Calu3 (cell line): ENCODE measurements at regions not wholly inside any gene's neighbourhood (a gene's known extent, or its start where the extent isn't known, plus 50 kb on each side); places are given as distances from the start of the nearest gene placed in this dataset.

Experiments
- BruUV-seq: library from RNA; stranded (reverse); fragments of 400-500 nt; replicated peaks from 2 replicates; lab custom pipeline; 2021; lab: Mats Ljungman, UMichigan
- CTCF ChIA-PET: fragments of 300-600 bp; sonication (Branson Sonifier 250); formaldehyde crosslinking; loops from one replicate; lab custom pipeline; 2022; ENCODE audit warnings: antibody characterized with exemption; lab: Charles Lee
- DNase-seq: peaks from one replicate; pipeline ENCODE4 v3.0.0; 2022
- H3K27ac Mint-ChIP-seq: one replicate; pipeline ENCODE4 v1.8.0; 2022; ENCODE audit warnings: mixed read lengths; ENCODE audit not compliant: unreplicated experiment
- H3K27me3 Mint-ChIP-seq: one replicate; pipeline ENCODE4 v1.8.0; 2022; ENCODE audit warnings: mixed read lengths; ENCODE audit not compliant: unreplicated experiment
- H3K36me3 Mint-ChIP-seq: one replicate; pipeline ENCODE4 v1.8.0; 2022; ENCODE audit warnings: mild to moderate bottlenecking, moderate library complexity, mixed read lengths; ENCODE audit not compliant: insufficient read depth, unreplicated experiment
- H3K4me1 Mint-ChIP-seq: one replicate; pipeline ENCODE4 v1.8.0; 2022; ENCODE audit warnings: mild to moderate bottlenecking, low read depth, mixed read lengths; ENCODE audit not compliant: unreplicated experiment
- H3K4me3 Mint-ChIP-seq: one replicate; pipeline ENCODE4 v1.8.0; 2022; ENCODE audit warnings: mild to moderate bottlenecking, low read depth, moderate library complexity, mixed read lengths; ENCODE audit not compliant: unreplicated experiment
- H3K9me3 Mint-ChIP-seq: one replicate; pipeline ENCODE4 v1.8.0; 2022; ENCODE audit warnings: low read depth, mixed read lengths; ENCODE audit not compliant: unreplicated experiment
- intact Hi-C: fragments of 100-400 bp; cut with micrococcal nuclease; formaldehyde crosslinking; loops from one replicate; pipeline ENCODE4 v1.10.0; 2022; ENCODE audit not compliant: unreplicated experiment
- TF ChIP-seq, protein P1 (sequence below): fragments of 200-600 bp; IDR thresholded peaks from one replicate; pipeline ENCODE4 v1.8.0; 2022; ENCODE audit warnings: antibody characterized with exemption; ENCODE audit not compliant: unreplicated experiment

GRCh38 chr2:45093663-45094062 lies 84.4 kb upstream of the SIX2 start:
- H3K9me3 Mint-ChIP-seq, result no peaks in the 10 kb centered on the region
- no peaks in the 10 kb centered on the region for H3K36me3 Mint-ChIP-seq
- BruUV-seq, result no TSS peak
- no peak overlapping the region for H3K27ac Mint-ChIP-seq
- no peak for DNase-seq
- TF ChIP-seq, protein P1, sequence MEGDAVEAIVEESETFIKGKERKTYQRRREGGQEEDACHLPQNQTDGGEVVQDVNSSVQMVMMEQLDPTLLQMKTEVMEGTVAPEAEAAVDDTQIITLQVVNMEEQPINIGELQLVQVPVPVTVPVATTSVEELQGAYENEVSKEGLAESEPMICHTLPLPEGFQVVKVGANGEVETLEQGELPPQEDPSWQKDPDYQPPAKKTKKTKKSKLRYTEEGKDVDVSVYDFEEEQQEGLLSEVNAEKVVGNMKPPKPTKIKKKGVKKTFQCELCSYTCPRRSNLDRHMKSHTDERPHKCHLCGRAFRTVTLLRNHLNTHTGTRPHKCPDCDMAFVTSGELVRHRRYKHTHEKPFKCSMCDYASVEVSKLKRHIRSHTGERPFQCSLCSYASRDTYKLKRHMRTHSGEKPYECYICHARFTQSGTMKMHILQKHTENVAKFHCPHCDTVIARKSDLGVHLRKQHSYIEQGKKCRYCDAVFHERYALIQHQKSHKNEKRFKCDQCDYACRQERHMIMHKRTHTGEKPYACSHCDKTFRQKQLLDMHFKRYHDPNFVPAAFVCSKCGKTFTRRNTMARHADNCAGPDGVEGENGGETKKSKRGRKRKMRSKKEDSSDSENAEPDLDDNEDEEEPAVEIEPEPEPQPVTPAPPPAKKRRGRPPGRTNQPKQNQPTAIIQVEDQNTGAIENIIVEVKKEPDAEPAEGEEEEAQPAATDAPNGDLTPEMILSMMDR, result no peak
- H3K4me1 Mint-ChIP-seq, result no peaks in the 10 kb centered on the region
- intact Hi-C loops, result no loop called here
- CTCF ChIA-PET, result no interaction called here
- H3K4me3 Mint-ChIP-seq, result no peak overlapping the region
- H3K27me3 Mint-ChIP-seq, result peaks cover 18% of the 10 kb centered on the region

DNA sequence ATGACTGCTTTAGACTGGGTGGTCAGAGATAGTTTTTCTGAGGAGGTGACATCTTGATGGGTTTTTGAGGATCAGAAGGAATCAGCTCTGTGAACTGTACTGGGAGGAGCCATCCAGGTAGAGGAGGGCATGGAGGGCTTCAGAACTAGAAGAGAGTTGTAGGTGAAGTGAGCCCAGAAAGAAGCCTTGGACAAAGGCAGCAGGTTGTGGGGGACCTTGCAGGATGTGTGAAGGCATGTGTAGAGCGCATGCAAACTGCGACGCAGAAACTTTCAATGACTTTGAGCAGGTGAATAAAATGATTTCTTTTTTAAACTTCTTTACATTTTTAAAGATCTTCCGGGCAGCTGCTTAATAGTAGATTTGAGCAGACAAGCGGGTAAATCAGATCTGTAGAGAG lies 83.9 kb upstream of the SIX2 start:
- no peaks in the 10 kb centered on the region for H3K9me3 Mint-ChIP-seq
- H3K36me3 Mint-ChIP-seq, result no peaks in the 10 kb centered on the region
- H3K4me3 Mint-ChIP-seq, result no peak overlapping the region
- intact Hi-C loops, result no loop called here
- H3K27me3 Mint-ChIP-seq, result peaks cover 18% of the 10 kb centered on the region
- H3K4me1 Mint-ChIP-seq, result no peaks in the 10 kb centered on the region
- CTCF ChIA-PET, result no interaction called here
- DNase-seq, result no peak
- no TSS peak for BruUV-seq
- no peak overlapping the region for H3K27ac Mint-ChIP-seq
- TF ChIP-seq, protein P1, result no peak

DNA sequence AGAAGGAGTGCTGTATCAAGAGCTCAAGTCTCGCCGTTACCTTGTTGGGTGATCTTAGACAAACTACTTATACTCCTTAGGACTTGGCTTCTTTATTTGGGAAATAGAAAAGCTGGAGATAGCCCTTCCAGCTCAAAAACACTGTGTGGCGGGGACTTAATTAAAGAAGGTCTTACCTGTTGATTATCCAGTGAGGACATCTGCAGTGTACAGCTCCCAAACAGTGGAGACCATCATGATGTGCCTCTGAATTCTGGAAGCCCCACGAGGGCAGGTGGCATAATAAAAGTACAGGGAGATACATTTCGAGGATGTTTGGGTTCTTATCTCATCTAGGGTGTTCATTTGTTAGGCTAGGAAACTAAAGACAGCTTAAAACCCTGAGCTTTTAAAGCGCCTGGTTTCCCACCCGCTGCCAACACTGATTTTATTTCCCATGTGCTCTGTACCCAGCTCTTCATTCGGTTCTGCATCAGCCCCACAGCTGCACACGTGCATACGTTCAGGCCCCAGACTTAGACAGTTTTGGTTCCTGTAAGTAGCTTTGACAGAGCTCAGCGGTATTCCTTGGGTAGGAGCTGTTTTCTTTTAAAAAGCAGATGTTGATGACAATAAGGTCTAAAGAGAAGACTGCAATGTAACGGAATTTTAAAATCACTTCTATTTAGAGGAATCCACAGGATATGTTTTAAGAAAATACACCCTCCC lies 80.5 kb upstream of the SIX2 start:
- no TSS peak for BruUV-seq
- Mint-ChIP-seq H3K4me1 (no peaks in the 10 kb centered on the region), H3K27ac (no peak overlapping the region), H3K27me3 (peaks cover 18% of the 10 kb centered on the region), H3K4me3 (no peak overlapping the region), H3K36me3 (no peaks in the 10 kb centered on the region), H3K9me3 (no peaks in the 10 kb centered on the region)
- no peak for DNase-seq
- TF ChIP-seq, protein P1, result no peak
- intact Hi-C loops, result no loop called here
- CTCF ChIA-PET, result interaction anchor here (0.6 kb wide), 1 partner anchor 118 kb away, joined by 5 read pairs; no protein-coding TSS in a partner anchor

DNA sequence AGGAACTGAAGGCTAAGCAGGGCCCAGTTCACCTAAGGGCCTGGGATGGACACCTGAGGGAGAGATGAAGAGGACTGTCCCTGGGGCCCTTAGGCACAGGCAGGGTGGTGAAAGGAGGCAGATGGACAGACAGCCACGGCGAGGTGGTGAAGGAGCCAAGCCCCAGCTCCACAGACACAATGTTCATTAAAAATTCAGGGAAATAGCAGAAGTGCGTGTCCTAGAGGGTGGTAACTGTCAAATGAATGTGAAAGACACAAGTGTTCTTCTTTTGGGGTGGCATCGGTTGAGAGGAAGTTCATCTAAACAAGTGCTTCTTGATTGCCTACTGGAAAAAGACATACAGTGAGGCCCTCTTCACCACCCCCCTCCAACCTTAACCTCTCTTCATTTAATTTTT lies 76.2 kb upstream of the SIX2 start:
- TF ChIP-seq, protein P1, result no peak
- intact Hi-C loops, result no loop called here
- BruUV-seq, result no TSS peak
- H3K27me3 Mint-ChIP-seq, result no peaks in the 10 kb centered on the region
- H3K27ac Mint-ChIP-seq, result no peak overlapping the region
- H3K36me3 Mint-ChIP-seq, result no peaks in the 10 kb centered on the region
- no peak for DNase-seq
- H3K9me3 Mint-ChIP-seq, result no peaks in the 10 kb centered on the region
- peaks cover 10% of the 10 kb centered on the region for H3K4me1 Mint-ChIP-seq
- CTCF ChIA-PET, result no interaction called here
- no peak overlapping the region for H3K4me3 Mint-ChIP-seq
